8988T (cell line): ENCODE measurements at regions not wholly inside any gene's neighbourhood (a gene's known extent, or its start where the extent isn't known, plus 50 kb on each side); places are given as distances from the start of the nearest gene placed in this dataset.
"Not testable (repeated sequence)": the region's sequence is repeated elsewhere in the genome, so short reads cannot be mapped to it uniquely, and the experiment has no call there.

Experiments
- DNase-seq: peaks from one replicate; pipeline ENCODE4 v3.0.0; 2011

DNA sequence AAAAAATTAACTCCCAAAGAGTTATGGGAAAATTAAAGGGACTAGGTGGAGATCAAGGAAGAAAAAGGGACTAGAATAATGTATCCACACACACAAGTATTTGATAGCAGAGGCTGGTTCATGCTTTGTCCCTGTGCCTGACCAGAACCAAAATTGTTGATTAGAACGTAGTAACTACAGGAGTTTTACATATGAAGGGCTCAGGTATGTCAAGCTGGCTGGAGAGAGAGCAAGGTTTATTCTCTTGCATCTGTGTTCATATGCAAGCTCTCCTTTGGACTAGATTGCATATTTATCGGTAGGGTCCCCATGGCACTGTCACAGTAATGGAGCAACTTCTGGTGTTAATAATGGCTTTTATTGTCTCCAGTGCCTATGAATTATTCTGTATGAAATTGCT, 239.9 kb upstream of the TRPM3 start:
- no peak for DNase-seq

- no peak for DNase-seq
Observed at GRCh38 chr9:71357346-71357745, 235.9 kb upstream of the TRPM3 start.

GRCh38 chr9:71355884-71356283, 234.5 kb upstream of the TRPM3 start:
- DNase-seq = no peak

DNA sequence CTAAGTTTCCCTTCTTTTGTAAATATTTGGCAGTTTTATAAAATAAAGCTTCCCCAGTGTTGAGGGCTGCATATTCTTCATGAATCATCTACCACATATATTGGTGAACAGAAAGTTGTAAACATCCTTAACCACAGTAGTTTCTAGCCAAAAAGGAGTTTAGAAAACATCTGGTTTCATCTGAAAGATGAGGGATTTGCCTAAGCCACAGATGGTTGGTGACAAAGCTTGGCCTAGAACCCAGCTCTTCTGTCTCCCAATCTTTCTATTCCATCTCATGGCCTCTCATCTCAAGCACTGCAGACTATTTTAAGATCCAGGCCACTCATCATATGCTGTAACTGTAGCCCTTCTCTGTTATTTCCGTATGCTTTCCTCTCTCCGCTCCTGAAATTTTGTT, 232.3 kb upstream of the TRPM3 start:
- no peak for DNase-seq

DNA sequence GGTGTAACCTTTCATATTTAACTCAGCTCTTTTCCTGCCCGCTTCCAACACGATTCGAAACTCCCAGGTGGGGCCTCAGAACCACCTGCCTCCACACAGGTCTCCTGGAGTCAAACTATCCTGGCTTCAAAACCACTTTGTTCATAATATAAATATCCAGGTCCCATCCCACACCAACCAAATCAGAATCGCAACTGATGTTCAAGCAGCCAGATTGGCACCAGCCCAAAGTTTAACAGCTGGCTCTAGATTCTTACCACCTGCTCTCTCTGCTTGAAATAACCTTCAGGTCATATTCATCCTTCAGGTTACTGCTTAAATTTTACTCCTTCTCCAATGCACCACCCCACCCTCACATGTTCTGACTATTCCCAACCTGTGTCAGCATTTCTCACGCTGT, 231.4 kb upstream of the TRPM3 start:
- DNase-seq = no peak

GRCh38 chr9:71349218-71349617, 227.8 kb upstream of the TRPM3 start:
- DNase-seq = no peak

GRCh38 chr9:71333321-71333720, 211.9 kb upstream of the TRPM3 start:
- DNase-seq = no peak

DNA sequence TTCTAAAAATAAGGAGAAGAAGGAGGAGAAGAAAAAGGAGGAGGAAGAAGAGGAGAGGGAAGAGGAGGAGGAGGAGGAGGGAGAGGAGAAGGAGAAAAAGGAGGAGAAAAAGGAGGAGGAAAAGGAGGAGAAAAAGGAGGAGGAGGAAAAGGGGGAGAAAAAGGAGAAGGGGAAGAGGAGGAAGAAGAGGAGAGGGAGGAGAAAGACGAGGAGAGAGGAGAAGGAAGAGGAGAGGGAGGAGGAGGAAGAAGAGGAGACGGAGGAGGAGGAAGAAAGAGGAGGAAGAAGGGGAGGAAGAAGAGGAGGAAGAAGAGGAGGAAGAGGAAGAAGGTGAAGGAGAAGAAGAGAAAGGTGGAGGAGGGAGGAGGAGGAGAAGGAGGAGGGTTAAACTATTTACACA, 210.2 kb upstream of the TRPM3 start:
- DNase-seq = no peak

GRCh38 chr9:71329873-71330272, 208.5 kb upstream of the TRPM3 start:
- no peak for DNase-seq

DNA sequence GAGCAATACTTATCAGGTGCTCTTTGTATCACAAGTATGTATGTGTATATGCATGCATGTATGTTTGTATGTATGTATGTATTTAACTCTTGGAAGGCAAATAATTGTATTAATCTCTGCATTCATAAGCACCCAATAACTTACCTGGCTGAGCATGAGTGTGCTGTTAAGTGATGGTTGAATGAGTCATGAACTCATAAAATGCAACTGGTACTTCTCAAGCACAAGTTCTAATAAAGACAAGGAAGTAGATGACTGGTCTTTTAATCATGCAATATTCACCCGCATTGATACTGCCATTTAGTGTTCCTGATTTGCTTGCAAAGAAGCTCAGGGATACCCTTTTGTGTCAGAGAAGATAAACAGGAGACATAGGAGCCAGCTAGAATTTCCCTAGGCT, 204.9 kb upstream of the TRPM3 start:
- DNase-seq = no peak

DNA sequence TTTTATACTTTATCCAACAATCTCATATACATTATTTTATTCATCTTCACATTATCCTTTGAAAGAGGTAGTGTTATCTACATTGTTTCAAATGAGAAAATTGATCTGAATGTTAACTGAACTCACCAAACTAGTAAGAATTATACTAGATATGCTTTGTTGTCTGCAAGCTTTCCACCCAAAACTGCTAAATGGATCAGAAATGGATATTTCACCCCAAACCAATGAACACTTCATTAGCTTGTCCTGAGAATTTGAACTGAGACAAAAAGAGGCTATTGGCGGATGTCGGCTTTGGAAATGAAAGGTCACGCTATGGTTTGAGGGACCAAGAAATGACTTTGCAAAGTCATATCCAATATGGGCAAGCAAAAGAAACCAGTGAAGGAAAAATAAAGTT, 201.9 kb upstream of the TRPM3 start:
- no peak for DNase-seq

- no peak for DNase-seq
Observed at GRCh38 chr9:71322311-71322710, 200.9 kb upstream of the TRPM3 start.

- no peak for DNase-seq
Observed at GRCh38 chr9:71308454-71308853, 187.0 kb upstream of the TRPM3 start.

GRCh38 chr9:71306134-71306533, 184.7 kb upstream of the TRPM3 start:
- no peak for DNase-seq

GRCh38 chr9:71303351-71303750, 181.9 kb upstream of the TRPM3 start:
- no peak for DNase-seq

GRCh38 chr9:71302776-71303175, 181.4 kb upstream of the TRPM3 start:
- DNase-seq = no peak

DNA sequence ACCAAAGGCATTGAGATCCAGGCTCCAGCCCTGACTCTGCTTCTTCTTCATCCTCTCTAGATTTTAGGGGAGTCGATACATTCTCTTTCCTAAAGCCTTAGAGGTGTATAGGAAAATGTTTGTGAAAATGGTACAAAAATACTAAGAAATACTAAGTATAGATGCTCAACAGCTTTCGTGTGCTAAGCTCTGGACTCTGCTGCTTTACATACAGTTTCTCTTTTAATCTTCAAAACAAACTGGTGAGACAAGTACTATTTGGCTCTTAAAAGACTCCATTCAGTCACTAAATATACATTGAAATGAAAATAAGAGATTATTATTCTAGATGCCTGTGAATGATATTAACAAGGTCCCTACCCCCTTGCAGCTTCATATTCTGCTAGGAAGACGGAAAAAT, 174.5 kb upstream of the TRPM3 start:
- no peak for DNase-seq

DNA sequence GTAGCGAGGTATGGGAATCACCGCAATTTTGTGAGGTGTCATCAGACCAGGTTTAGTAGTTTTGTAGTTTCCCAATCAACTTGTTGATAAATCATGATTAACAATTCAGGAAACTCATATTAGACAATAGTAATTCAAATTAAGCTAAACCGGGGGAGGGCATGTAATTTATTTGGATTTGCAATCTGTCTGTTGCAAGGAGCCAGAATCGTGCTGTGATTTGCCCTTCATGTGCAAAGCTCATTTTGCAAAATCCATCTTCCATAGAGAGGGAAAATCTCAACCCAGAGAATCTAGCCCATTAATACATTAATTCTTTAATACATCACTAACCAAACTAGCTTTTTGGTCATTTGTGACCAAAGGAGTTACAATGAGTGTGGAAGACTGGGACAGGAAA, 164.7 kb upstream of the TRPM3 start:
- no peak for DNase-seq

- DNase-seq = no peak
Observed at GRCh38 chr9:71285191-71285656, 163.8 kb upstream of the TRPM3 start.

- not testable (repeated sequence) for DNase-seq
Observed at GRCh38 chr9:71282116-71282515, 160.7 kb upstream of the TRPM3 start.

GRCh38 chr9:71279151-71279739, 157.8 kb upstream of the TRPM3 start:
- DNase-seq = no peak

DNA sequence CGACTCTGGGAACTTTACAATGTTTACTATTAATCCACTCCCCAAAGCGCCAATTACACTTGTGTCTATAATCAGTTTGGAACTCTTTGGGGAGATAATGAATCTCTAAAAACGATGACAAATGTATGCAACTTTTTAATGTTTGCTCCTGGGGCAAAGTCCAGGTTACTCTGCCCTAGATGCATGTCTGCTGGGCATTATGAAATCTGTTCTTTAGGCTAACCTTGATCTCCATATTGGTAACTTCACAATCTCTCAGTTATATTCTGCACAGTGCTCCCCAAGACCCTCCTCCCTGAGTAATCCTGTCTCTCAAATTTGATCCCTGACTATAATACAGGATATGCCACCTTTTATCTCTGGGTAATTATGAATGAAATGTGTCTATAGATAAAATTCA, 152.2 kb upstream of the TRPM3 start:
- DNase-seq = no peak

GRCh38 chr9:71271602-71272001, 150.2 kb upstream of the TRPM3 start:
- DNase-seq = no peak

GRCh38 chr9:71270554-71270953, 149.1 kb upstream of the TRPM3 start:
- DNase-seq = no peak

DNA sequence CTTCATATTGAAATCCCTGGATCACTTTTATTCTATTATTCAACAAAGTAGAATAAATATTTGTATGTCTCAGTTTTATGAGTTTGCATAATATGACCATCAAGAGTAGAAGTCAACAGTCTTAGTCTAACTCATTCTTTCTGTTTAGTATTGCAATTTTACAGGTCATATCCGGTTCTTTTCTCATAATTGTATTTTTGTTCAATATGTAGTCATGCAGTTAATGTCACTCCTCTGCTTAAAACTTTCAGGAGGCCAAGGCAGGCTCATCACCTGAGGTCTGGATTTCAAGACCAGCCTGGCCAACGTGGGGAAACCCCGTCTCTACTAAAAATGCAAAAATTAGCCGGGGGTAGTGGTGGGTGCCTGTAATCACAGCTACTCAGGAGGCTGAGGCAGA, 148.4 kb upstream of the TRPM3 start:
- no peak for DNase-seq
